Astrocyte (in vitro differentiated cells and primary cell): ENCODE measurements at regions not wholly inside any gene's neighbourhood (a gene's known extent, or its start where the extent isn't known, plus 50 kb on each side); places are given as distances from the start of the nearest gene placed in this dataset.

Experiments used
- DNase-seq: peaks from one replicate; pipeline ENCODE4 v3.0.0-alpha.2; 2010; ENCODE audit warnings: low read depth
- FAIRE-seq: peaks from 2 replicates; lab custom pipeline; 2011; peaks lifted over from hg19 to GRCh38; lab: Jason Lieb, UNC
- H2AFZ ChIP-seq: 2 replicates; pipeline ENCODE4 v1.6.0; 2012; ENCODE audit warnings: low read depth, low read length, inconsistent platforms
- H3K27ac ChIP-seq: 2 replicates; pipeline ENCODE4 v1.5.1; 2011; ENCODE audit warnings: low read depth, low read length, inconsistent platforms
- H3K27me3 ChIP-seq: 2 replicates; pipeline ENCODE4 v1.6.0; 2011; ENCODE audit warnings: low read length, inconsistent platforms; ENCODE audit not compliant: insufficient read depth
- H3K36me3 ChIP-seq: 2 replicates; pipeline ENCODE4 v1.5.1; 2011; ENCODE audit warnings: low read length, inconsistent platforms; ENCODE audit not compliant: insufficient read depth
- H3K4me1 ChIP-seq: 2 replicates; pipeline ENCODE4 v1.5.1; 2011; ENCODE audit warnings: low read length, inconsistent platforms; ENCODE audit not compliant: insufficient read depth
- H3K4me2 ChIP-seq: 2 replicates; pipeline ENCODE4 v1.6.0; 2012; ENCODE audit warnings: low read length, inconsistent platforms
- H3K4me3 ChIP-seq: 2 replicates; pipeline ENCODE4 v1.5.1; 2011; ENCODE audit warnings: low read depth, mild to moderate bottlenecking, low read length, inconsistent platforms; ENCODE audit not compliant: insufficient read depth
- H3K79me2 ChIP-seq: 2 replicates; pipeline ENCODE4 v1.6.0; 2012; ENCODE audit warnings: mild to moderate bottlenecking, low read length, inconsistent platforms; ENCODE audit not compliant: insufficient read depth
- H3K9ac ChIP-seq: 2 replicates; pipeline ENCODE4 v1.6.0; 2012; ENCODE audit warnings: mild to moderate bottlenecking, low read length, inconsistent platforms
- H3K9me3 ChIP-seq: 2 replicates; pipeline ENCODE4 v1.5.1; 2012; ENCODE audit warnings: low read depth, mild to moderate bottlenecking, low read length, inconsistent platforms; ENCODE audit not compliant: insufficient read depth
- H4K20me1 ChIP-seq: 2 replicates; pipeline ENCODE4 v1.6.0; 2012; ENCODE audit warnings: low read length, inconsistent platforms; ENCODE audit not compliant: insufficient read depth
- H3K27ac Mint-ChIP-seq: one replicate; pipeline ENCODE4 v1.8.0; 2021; ENCODE audit warnings: mild to moderate bottlenecking, mixed read lengths; ENCODE audit not compliant: unreplicated experiment
- H3K27me3 Mint-ChIP-seq: one replicate; pipeline ENCODE4 v1.8.0; 2021; ENCODE audit warnings: low read depth, mixed read lengths; ENCODE audit not compliant: unreplicated experiment
- H3K36me3 Mint-ChIP-seq: one replicate; pipeline ENCODE4 v1.8.0; 2021; ENCODE audit warnings: low read depth, mixed read lengths; ENCODE audit not compliant: unreplicated experiment
- H3K4me1 Mint-ChIP-seq: one replicate; pipeline ENCODE4 v1.8.0; 2021; ENCODE audit warnings: low read depth, mixed read lengths; ENCODE audit not compliant: unreplicated experiment
- H3K4me3 Mint-ChIP-seq: one replicate; pipeline ENCODE4 v1.8.0; 2021; ENCODE audit warnings: mild to moderate bottlenecking, moderate library complexity, mixed read lengths; ENCODE audit not compliant: unreplicated experiment
- H3K9me3 Mint-ChIP-seq: one replicate; pipeline ENCODE4 v1.8.0; 2021; ENCODE audit warnings: mild to moderate bottlenecking, mixed read lengths; ENCODE audit not compliant: unreplicated experiment
- CTCF ChIP-seq: IDR thresholded peaks from 2 replicates; pipeline ENCODE4 v1.5.1; 2011; ENCODE audit warnings: low read depth, mild to moderate bottlenecking, inconsistent platforms, low read length, moderate library complexity; ENCODE audit not compliant: insufficient read depth
- EZH2 ChIP-seq: IDR thresholded peaks from 2 replicates; pipeline ENCODE4 v1.6.1; 2012; ENCODE audit warnings: mild to moderate bottlenecking, low read length, inconsistent platforms; ENCODE audit not compliant: insufficient read depth

- Histone ChIP-seq H3K27ac (no peak overlapping the region), H3K4me1 (no peaks in the 10 kb centered on the region), H4K20me1 (no peaks in the 10 kb centered on the region), H3K4me2 (no peak overlapping the region), H2AFZ (peak overlapping the region; percentile 75), H3K79me2 (no peaks in the 10 kb centered on the region), H3K9ac (no peak overlapping the region), H3K9me3 (no peaks in the 10 kb centered on the region), H3K27me3 (no peaks in the 10 kb centered on the region), H3K36me3 (no peaks in the 10 kb centered on the region), H3K4me3 (no peak overlapping the region)
- TF ChIP-seq CTCF (no peak), EZH2 (no peak)
- no peak for DNase-seq
- Mint-ChIP-seq H3K36me3 (no peaks in the 10 kb centered on the region), H3K9me3 (no peaks in the 10 kb centered on the region), H3K4me1 (no peaks in the 10 kb centered on the region), H3K27me3 (no peaks in the 10 kb centered on the region), H3K4me3 (no peak overlapping the region), H3K27ac (no peak overlapping the region)
- no peak for FAIRE-seq
Observed at GRCh38 chr7:106599343-106599698, 61.6 kb downstream of the CCDC71L start.

- FAIRE-seq (peak; percentile 49), DNase-seq (peak; percentile 49)
- TF ChIP-seq CTCF (no peak), EZH2 (no peak)
- no peak overlapping the region for H3K27ac ChIP-seq
- peak overlapping the region; percentile 75 for H2AFZ ChIP-seq
- H3K79me2 ChIP-seq: no peaks in the 10 kb centered on the region
- Mint-ChIP-seq H3K4me1 (no peaks in the 10 kb centered on the region), H3K9me3 (no peaks in the 10 kb centered on the region), H3K4me3 (peak overlapping the region; percentile 80), H3K27ac (no peak overlapping the region), H3K27me3 (no peaks in the 10 kb centered on the region), H3K36me3 (no peaks in the 10 kb centered on the region)
- H3K36me3 ChIP-seq: no peaks in the 10 kb centered on the region
- H3K4me3 ChIP-seq: peak overlapping the region; percentile 55
- no peaks in the 10 kb centered on the region for H3K4me1 ChIP-seq
- no peaks in the 10 kb centered on the region for H3K9me3 ChIP-seq
- H4K20me1 ChIP-seq: no peaks in the 10 kb centered on the region
- H3K4me2 ChIP-seq: peak overlapping the region; percentile 81
- H3K27me3 ChIP-seq: no peaks in the 10 kb centered on the region
- H3K9ac ChIP-seq: peak overlapping the region; percentile 70
Observed at GRCh38 chr7:106598663-106599342, 62.2 kb downstream of the CCDC71L start.

GRCh38 chr7:106597751-106598546 is 63.0 kb downstream of the CCDC71L start:
- H3K4me2 ChIP-seq: peak overlapping the region; percentile 81
- H2AFZ ChIP-seq: no peak overlapping the region

More at GRCh38 chr7:106597751-106598546, 63.0 kb downstream of the CCDC71L start:
- no peaks in the 10 kb centered on the region for H3K9me3 Mint-ChIP-seq
- Histone ChIP-seq H3K4me1 (no peaks in the 10 kb centered on the region), H3K9me3 (no peaks in the 10 kb centered on the region), H3K27ac (no peak overlapping the region), H3K9ac (no peak overlapping the region), H4K20me1 (no peaks in the 10 kb centered on the region), H3K36me3 (no peaks in the 10 kb centered on the region), H3K27me3 (no peaks in the 10 kb centered on the region), H3K4me3 (no peak overlapping the region), H3K79me2 (no peaks in the 10 kb centered on the region)
- no peak for DNase-seq
- TF ChIP-seq CTCF (no peak), EZH2 (no peak)
- H3K27ac Mint-ChIP-seq: no peak overlapping the region
- no peak for FAIRE-seq
- H3K27me3 Mint-ChIP-seq: no peaks in the 10 kb centered on the region
- no peaks in the 10 kb centered on the region for H3K36me3 Mint-ChIP-seq
- no peaks in the 10 kb centered on the region for H3K4me1 Mint-ChIP-seq
- no peak overlapping the region for H3K4me3 Mint-ChIP-seq
